IMR-90 (cell line): ENCODE measurements at regions not wholly inside any gene's neighbourhood (a gene's known extent, or its start where the extent isn't known, plus 50 kb on each side); places are given as distances from the start of the nearest gene placed in this dataset.

ENCODE experiments used
- ATAC-seq: fragments of 200-7000 bp; cut with Tn5 transposase; 2 replicates; pipeline ENCODE4 v1.9.1; 2020; ENCODE audit warnings: low read depth, mild to moderate bottlenecking, moderate library complexity
- BruUV-seq: library from RNA; stranded (reverse); fragments of 400-500 nt; replicated peaks from 2 replicates; lab custom pipeline; 2021; lab: Mats Ljungman, UMichigan
- CTCF ChIA-PET: fragments of 300-600 bp; formaldehyde crosslinking; extraction: SDS; loops from one replicate; lab custom pipeline; 2021; ENCODE audit warnings: antibody characterized with exemption; lab: Yijun Ruan, JAX
- POLR2A ChIA-PET: fragments of 300-600 bp; sonication (Branson Sonifier 250); formaldehyde crosslinking; loops from one replicate; lab custom pipeline; 2022; ENCODE audit warnings: antibody characterized with exemption; ENCODE audit not compliant: unreplicated experiment; lab: Charles Lee
- DNase-seq: peaks from one replicate; pipeline ENCODE4 v3.0.0; 2013
- H2AFZ ChIP-seq: replicated peaks from 2 replicates; pipeline ENCODE3; 2013; ENCODE audit warnings: low read length, mild to moderate bottlenecking; ENCODE audit not compliant: poor library complexity
- H2AK5ac ChIP-seq: 2 replicates; pipeline ENCODE4 v1.6.1; 2013; ENCODE audit warnings: low read depth, low read length, inconsistent platforms
- H2AK9ac ChIP-seq: replicated peaks from 2 replicates; pipeline ENCODE3; 2013; ENCODE audit warnings: mild to moderate bottlenecking, low read depth, low read length, moderate library complexity; ENCODE audit not compliant: poor library complexity
- H2BK120ac ChIP-seq: 2 replicates; pipeline ENCODE4 v1.6.1; 2013; ENCODE audit warnings: low read depth, low read length, inconsistent platforms
- H2BK15ac ChIP-seq: 3 replicates; pipeline ENCODE4 v1.6.1; 2013; ENCODE audit warnings: low read depth, low read length, inconsistent platforms
- H2BK20ac ChIP-seq: 2 replicates; pipeline ENCODE4 v1.6.1; 2013; ENCODE audit warnings: low read depth, mild to moderate bottlenecking, inconsistent platforms, low read length, moderate library complexity
- H2BK5ac ChIP-seq: 2 replicates; pipeline ENCODE4 v1.6.1; 2013; ENCODE audit warnings: mild to moderate bottlenecking, low read depth, low read length, inconsistent platforms; ENCODE audit not compliant: poor library complexity, severe bottlenecking
- H3K14ac ChIP-seq: replicated peaks from 2 replicates; pipeline ENCODE4 v1.6.1; 2013; ENCODE audit warnings: low read depth, low read length, inconsistent platforms
- H3K18ac ChIP-seq: 2 replicates; pipeline ENCODE4 v1.6.1; 2013; ENCODE audit warnings: low read depth, low read length, control low read depth
- H3K23ac ChIP-seq: 2 replicates; pipeline ENCODE4 v1.6.1; 2013; ENCODE audit warnings: low read depth, low read length, inconsistent platforms
- H3K27ac ChIP-seq: 2 replicates; pipeline ENCODE4 v1.5.1; 2013; ENCODE audit warnings: mild to moderate bottlenecking, control low read depth, low read length; ENCODE audit not compliant: insufficient read depth
- H3K27me3 ChIP-seq: 2 replicates; pipeline ENCODE4 v1.6.1; 2013; ENCODE audit warnings: low read length; ENCODE audit not compliant: control insufficient read depth, insufficient read depth
- H3K36me3 ChIP-seq: 2 replicates; pipeline ENCODE4 v1.6.1; 2013; ENCODE audit warnings: low read length, mixed read lengths; ENCODE audit not compliant: control insufficient read depth, insufficient read depth
- H3K4ac ChIP-seq: 2 replicates; pipeline ENCODE4 v1.6.1; 2013; ENCODE audit warnings: low read depth, low read length, inconsistent platforms
- H3K4me1 ChIP-seq: 2 replicates; pipeline ENCODE4 v1.6.1; 2013; ENCODE audit warnings: low read length, mixed read lengths; ENCODE audit not compliant: control insufficient read depth, insufficient read depth
- H3K4me2 ChIP-seq: 2 replicates; pipeline ENCODE4 v1.6.1; 2013; ENCODE audit warnings: low read depth, mild to moderate bottlenecking, control low read depth, low read length, moderate library complexity
- H3K4me3 ChIP-seq: 2 replicates; pipeline ENCODE4 v1.5.1; 2013; ENCODE audit warnings: low read depth, mild to moderate bottlenecking, control low read depth, low read length, moderate library complexity; ENCODE audit not compliant: insufficient read depth
- H3K56ac ChIP-seq: 2 replicates; pipeline ENCODE4 v1.6.1; 2013; ENCODE audit warnings: low read length, inconsistent platforms; ENCODE audit not compliant: insufficient read depth; ENCODE audit errors: extremely low read depth
- H3K79me1 ChIP-seq, 2 experiments: 2 replicates each; pipeline ENCODE4 v1.6.1; 2013; ENCODE audit warnings: low read length in 2 of 2, inconsistent platforms in 1 of 2, low read depth in 1 of 2
- H3K9ac ChIP-seq: 2 replicates; pipeline ENCODE4 v1.6.1; 2013; ENCODE audit warnings: low read depth, low read length, control low read depth
- H3K9me1 ChIP-seq: 2 replicates; pipeline ENCODE4 v1.6.1; 2013; ENCODE audit warnings: low read length, inconsistent platforms; ENCODE audit not compliant: insufficient read depth
- H3K9me3 ChIP-seq: 2 replicates; pipeline ENCODE4 v1.6.1; 2013; ENCODE audit warnings: low read length; ENCODE audit not compliant: control insufficient read depth, insufficient read depth
- H4K20me1 ChIP-seq: 2 replicates; pipeline ENCODE4 v1.6.1; 2013; ENCODE audit warnings: low read length, inconsistent platforms; ENCODE audit not compliant: insufficient read depth
- H4K5ac ChIP-seq: 2 replicates; pipeline ENCODE4 v1.6.1; 2013; ENCODE audit warnings: mild to moderate bottlenecking, low read depth, low read length, control low read depth
- H4K8ac ChIP-seq, 2 experiments: 2 replicates each; pipeline ENCODE4 v1.6.1; 2013; ENCODE audit warnings: low read depth in 2 of 2, low read length in 2 of 2, control low read depth in 1 of 2, inconsistent platforms in 1 of 2
- H4K91ac ChIP-seq: 2 replicates; pipeline ENCODE4 v1.6.1; 2013; ENCODE audit warnings: low read depth, low read length, inconsistent platforms; ENCODE audit not compliant: insufficient read depth
- CEBPB ChIP-seq: IDR thresholded peaks from 2 replicates; pipeline ENCODE4 v1.6.1; 2012; ENCODE audit warnings: low read depth, low read length, improper control_type of control experiment
- FOS ChIP-seq: fragments of 150-350 bp; IDR thresholded peaks from 2 replicates; pipeline ENCODE4 v1.6.1; 2016; ENCODE audit warnings: low read depth, low read length
- MAFK ChIP-seq: IDR thresholded peaks from 2 replicates; pipeline ENCODE4 v1.6.1; 2012; ENCODE audit warnings: low read depth, low read length, improper control_type of control experiment
- MAZ ChIP-seq: IDR thresholded peaks from 2 replicates; pipeline ENCODE4 v1.6.1; 2012; ENCODE audit warnings: low read depth, mild to moderate bottlenecking, low read length, improper control_type of control experiment, moderate library complexity, borderline replicate concordance
- NFE2L2 ChIP-seq: fragments of 150-350 bp; IDR thresholded peaks from 2 replicates; pipeline ENCODE4 v1.6.1; 2016; ENCODE audit warnings: low read depth, mild to moderate bottlenecking, low read length
- POLR2A ChIP-seq: IDR thresholded peaks from 2 replicates; pipeline ENCODE4 v1.6.1; 2012; ENCODE audit warnings: mild to moderate bottlenecking, low read depth, low read length
- WGBS, 2 experiments: methylation state at CpG; one replicate each; pipeline versions ENCODE4 v1.1.5 to v1.1.7; 2013; ENCODE audit warnings: missing lambda C conversion rate in 2 of 2; ENCODE audit not compliant: insufficient read length in 1 of 2; ENCODE audit errors: extremely low coverage in 2 of 2; 5-methylcytosine and 5-hydroxymethylcytosine counted together
- dilution Hi-C: fragments of 300-500 bp; cut with HindIII; formaldehyde crosslinking; loops from one replicate; pipeline ENCODE4 v1.14.3; 2018; ENCODE audit warnings: low sequenced_read_pairs; ENCODE audit not compliant: unreplicated experiment
- in situ Hi-C: fragments of 300-500 bp; cut with MboI; formaldehyde crosslinking; loops from 3 replicates; pipeline ENCODE4 v1.14.3; 2019; ENCODE audit warnings: low sequenced_read_pairs, inconsistent platforms, mixed read lengths
- intact Hi-C: fragments of 100-400 bp; cut with micrococcal nuclease; formaldehyde crosslinking; loops from 2 replicates; pipeline ENCODE4 v1.10.0; 2022
- TF ChIP-seq, protein P1 (sequence below): fragments of 150-350 bp; IDR thresholded peaks from 2 replicates; pipeline ENCODE4 v1.6.1; 2016; ENCODE audit warnings: low read depth, mild to moderate bottlenecking, low read length, moderate library complexity, borderline replicate concordance

DNA sequence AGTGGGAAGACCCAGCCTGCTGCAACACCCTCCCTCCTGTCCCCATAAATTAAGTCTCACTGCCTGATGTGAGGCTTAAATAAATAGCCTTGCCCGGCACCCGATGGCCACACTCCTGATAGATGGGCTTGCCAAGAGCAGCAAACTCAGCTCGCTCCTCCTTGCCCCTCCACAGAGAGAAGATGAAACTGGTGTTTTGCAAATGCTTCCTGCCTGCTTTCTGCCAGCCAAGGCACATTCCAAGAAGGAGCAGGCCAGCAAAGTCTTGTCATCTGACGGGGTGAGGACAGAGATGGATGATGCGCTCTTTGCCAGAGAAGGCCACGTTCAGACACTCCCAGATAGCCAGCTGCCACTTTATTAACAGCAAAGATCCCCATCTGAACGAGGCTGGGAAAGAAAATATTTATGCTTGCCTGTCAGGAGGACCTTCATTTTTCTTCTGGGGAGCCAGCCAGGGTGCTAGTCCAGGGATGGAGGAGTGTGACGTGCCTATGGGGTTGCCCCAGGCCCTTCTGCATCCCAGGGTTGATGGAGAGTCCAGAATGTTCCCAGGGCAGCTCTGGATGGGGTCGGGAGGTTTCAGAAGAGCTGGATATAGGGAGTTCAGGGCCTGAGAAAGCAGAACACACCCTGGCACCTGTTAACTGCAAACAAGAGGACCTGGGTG, 265.4 kb downstream of the FOXD2 start:
- Histone ChIP-seq H3K79me1 (no peaks in the 10 kb centered on the region), H2BK15ac (no peak overlapping the region), H3K36me3 (no peaks in the 10 kb centered on the region), H3K9me3 (no peaks in the 10 kb centered on the region), H4K91ac (no peak overlapping the region), H3K4me1 (no peaks in the 10 kb centered on the region), H3K4me3 (no peak overlapping the region), H3K27ac (no peak overlapping the region), H3K56ac (no peak overlapping the region), H2BK5ac (no peak overlapping the region), H2AK9ac (no peak overlapping the region), H4K20me1 (no peaks in the 10 kb centered on the region), H2AK5ac (no peak overlapping the region), H3K4ac (no peak overlapping the region), H3K27me3 (peaks cover 14% of the 10 kb centered on the region), H3K9ac (no peak overlapping the region), H3K18ac (no peak overlapping the region), H2AFZ (no peak overlapping the region), H3K14ac (no peak overlapping the region), H3K23ac (no peak overlapping the region), H4K5ac (no peak overlapping the region), H3K9me1 (no peaks in the 10 kb centered on the region), H3K4me2 (no peak overlapping the region), H4K8ac (no peak overlapping the region), H2BK120ac (no peak overlapping the region), H2BK20ac (no peak overlapping the region)
- POLR2A ChIA-PET, result no interaction called here
- intact Hi-C loops (no loop called here), in situ Hi-C loops (no loop called here), dilution Hi-C loops (no loop called here)
- TF ChIP-seq MAFK, result no peak
- TF ChIP-seq, protein P1, sequence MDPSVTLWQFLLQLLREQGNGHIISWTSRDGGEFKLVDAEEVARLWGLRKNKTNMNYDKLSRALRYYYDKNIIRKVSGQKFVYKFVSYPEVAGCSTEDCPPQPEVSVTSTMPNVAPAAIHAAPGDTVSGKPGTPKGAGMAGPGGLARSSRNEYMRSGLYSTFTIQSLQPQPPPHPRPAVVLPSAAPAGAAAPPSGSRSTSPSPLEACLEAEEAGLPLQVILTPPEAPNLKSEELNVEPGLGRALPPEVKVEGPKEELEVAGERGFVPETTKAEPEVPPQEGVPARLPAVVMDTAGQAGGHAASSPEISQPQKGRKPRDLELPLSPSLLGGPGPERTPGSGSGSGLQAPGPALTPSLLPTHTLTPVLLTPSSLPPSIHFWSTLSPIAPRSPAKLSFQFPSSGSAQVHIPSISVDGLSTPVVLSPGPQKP, result no peak
- no peak for TF ChIP-seq MAZ
- no peak for TF ChIP-seq CEBPB
- TF ChIP-seq FOS, result no peak
- no peak for TF ChIP-seq POLR2A
- TF ChIP-seq NFE2L2, result no peak
- ATAC-seq (no peak), DNase-seq (no peak)
- WGBS, 2 experiments, result 0% methylated on average over 1 of the region's 9 CpGs; no CpG with 5 or more reads in 1 of the 2 experiments
- BruUV-seq, result no TSS peak
- CTCF ChIA-PET, result no interaction called here
